Heart left ventricle (tissue), 13 donors: ENCODE measurements at regions not wholly inside any gene's neighbourhood (a gene's known extent, or its start where the extent isn't known, plus 50 kb on each side); places are given as distances from the start of the nearest gene placed in this dataset.

ENCODE experiments used
- CTCF ChIP-seq, 12 donors: fragments of 200-600 bp; sonication (generic) in 4 of 12; IDR thresholded peaks; one replicate each; pipeline versions ENCODE4 v1.5.0 to v1.8.0; 2018 to 2022; ENCODE audit warnings: antibody characterized with exemption in 12 of 12, mild to moderate bottlenecking in 5 of 12
- POLR2A ChIP-seq, 2 donors: fragments of 450-650 bp; IDR thresholded peaks; one replicate each; pipeline ENCODE4 v1.6.1; 2017; ENCODE audit warnings: antibody characterized with exemption in 2 of 2, mild to moderate bottlenecking in 2 of 2, moderate library complexity in 2 of 2
- donor health status: ischemic (EF 13 %, LVEDD 7.1; RV severe dilation, severe dysfunction).
- donor health status: DM: no; HTN: yes; CAD: no.
- donor health status: DM: no; HTN: no; CAD: no.
- donor health status: ischemic (EF 25% LVEDD 6.9; RV normal size, moderate dysfunction).
- donor health status: ischemic (EF 25% LVEDD 5.7; RV mildly dilated, moderate dysfunction).
- donor health status: ischemic (EF 35%, LVEDD 5.7; RV mildly dilated, moderate dysfunction).
- donor health status: nonischemic (EF 11% LVEDD 7.7; RV severe dilation, severe dysfunction).
- donor health status: DM: yes; HTN: yes; CAD: no.
- donor health status: PGD.
- donor health status: ischemic (EF 29% LVEDD 5.4; RV normal size, mild dysfunction).
- donor health status: nonischemic (EF 23%, LVEDD 6.1; RV moderate dilation, normal function).

GRCh38 chr4:66575008-66575696, 904.9 kb upstream of the EPHA5 start:
- TF ChIP-seq POLR2A (IDR thresholded peaks at IDR 0.05), result no peak
- TF ChIP-seq CTCF (IDR thresholded peaks at IDR 0.05), result no peak
